ENCODE measurements at regions not wholly inside any gene's neighbourhood (a gene's known extent, or its start where the extent isn't known, plus 50 kb on each side); places are given as distances from the start of the nearest gene placed in this dataset.

DNA sequence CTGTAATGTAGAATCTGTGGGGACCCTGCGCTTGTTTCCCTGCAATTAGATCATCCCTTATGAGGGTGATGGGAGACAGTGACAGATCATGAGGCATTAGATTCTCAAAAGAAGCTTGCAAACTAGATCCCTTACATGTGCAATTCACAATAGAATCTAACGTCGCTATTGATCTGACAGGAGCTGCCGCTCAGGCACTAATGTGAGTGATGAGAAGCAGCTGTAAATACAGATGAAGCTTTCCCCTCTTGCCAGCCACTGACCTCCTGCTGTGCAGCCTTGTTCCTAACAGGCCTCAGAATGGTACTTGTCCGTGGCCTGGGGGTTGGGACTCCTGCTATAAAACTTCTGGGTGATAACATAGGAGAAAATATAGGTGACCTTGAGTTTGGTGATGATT is 1076.8 kb downstream of the PDHA2 start:
- WGBS: 50% methylated on average over 5 of the region's 5 CpGs
- no peaks in the 10 kb centered on the region for H3K27me3 ChIP-seq (ENCODE audit: control insufficient read depth in 4 of 4, insufficient read depth in 4 of 4, low read length in 3 of 4)
- H3K36me3 ChIP-seq (ENCODE audit: control insufficient read depth in 4 of 4, insufficient read depth in 3 of 4, low read depth in 1 of 4, low read length in 3 of 4): no peaks in the 10 kb centered on the region
- H3K9ac ChIP-seq (ENCODE audit: low read depth in 1 of 2, low read length in 2 of 2): no peak overlapping the region
- no peak overlapping the region for H3K4me3 ChIP-seq (ENCODE audit: low read depth in 1 of 3, low read length in 3 of 3)
- no peak overlapping the region for H3K27ac ChIP-seq (ENCODE audit: low read depth in 1 of 2, low read length in 2 of 2)
- TF ChIP-seq FOXA2 (IDR thresholded peaks at IDR 0.05) (no peak), YY1 (IDR thresholded peaks at IDR 0.05) (no peak), RXRA (IDR thresholded peaks at IDR 0.05) (no peak), JUND (IDR thresholded peaks at IDR 0.05) (no peak), NR2F2 (IDR thresholded peaks at IDR 0.05) (no peak), HNF4G (IDR thresholded peaks at IDR 0.05) (no peak), HNF4A (conservative IDR thresholded peaks at IDR 0.05) (no peak), EGR1 (IDR thresholded peaks at IDR 0.05; ENCODE audit: low read depth in 2 of 2) (no peak), GABPA (IDR thresholded peaks at IDR 0.05 in 1 of 2, conservative IDR thresholded peaks at IDR 0.05 in 1 of 2) (no peak), TAF1 (conservative IDR thresholded peaks at IDR 0.05) (no peak), SP1 (IDR thresholded peaks at IDR 0.05) (no peak), RAD21 (IDR thresholded peaks at IDR 0.05) (no peak), FOXA1 (IDR thresholded peaks at IDR 0.05) (no peak)
- TF ChIP-seq, protein P1, sequence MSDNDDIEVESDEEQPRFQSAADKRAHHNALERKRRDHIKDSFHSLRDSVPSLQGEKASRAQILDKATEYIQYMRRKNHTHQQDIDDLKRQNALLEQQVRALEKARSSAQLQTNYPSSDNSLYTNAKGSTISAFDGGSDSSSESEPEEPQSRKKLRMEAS (IDR thresholded peaks at IDR 0.05): no peak
- TF ChIP-seq, protein P2, sequence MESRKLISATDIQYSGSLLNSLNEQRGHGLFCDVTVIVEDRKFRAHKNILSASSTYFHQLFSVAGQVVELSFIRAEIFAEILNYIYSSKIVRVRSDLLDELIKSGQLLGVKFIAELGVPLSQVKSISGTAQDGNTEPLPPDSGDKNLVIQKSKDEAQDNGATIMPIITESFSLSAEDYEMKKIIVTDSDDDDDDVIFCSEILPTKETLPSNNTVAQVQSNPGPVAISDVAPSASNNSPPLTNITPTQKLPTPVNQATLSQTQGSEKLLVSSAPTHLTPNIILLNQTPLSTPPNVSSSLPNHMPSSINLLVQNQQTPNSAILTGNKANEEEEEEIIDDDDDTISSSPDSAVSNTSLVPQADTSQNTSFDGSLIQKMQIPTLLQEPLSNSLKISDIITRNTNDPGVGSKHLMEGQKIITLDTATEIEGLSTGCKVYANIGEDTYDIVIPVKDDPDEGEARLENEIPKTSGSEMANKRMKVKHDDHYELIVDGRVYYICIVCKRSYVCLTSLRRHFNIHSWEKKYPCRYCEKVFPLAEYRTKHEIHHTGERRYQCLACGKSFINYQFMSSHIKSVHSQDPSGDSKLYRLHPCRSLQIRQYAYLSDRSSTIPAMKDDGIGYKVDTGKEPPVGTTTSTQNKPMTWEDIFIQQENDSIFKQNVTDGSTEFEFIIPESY (IDR thresholded peaks at IDR 0.05): no peak
- TF ChIP-seq, protein P3, sequence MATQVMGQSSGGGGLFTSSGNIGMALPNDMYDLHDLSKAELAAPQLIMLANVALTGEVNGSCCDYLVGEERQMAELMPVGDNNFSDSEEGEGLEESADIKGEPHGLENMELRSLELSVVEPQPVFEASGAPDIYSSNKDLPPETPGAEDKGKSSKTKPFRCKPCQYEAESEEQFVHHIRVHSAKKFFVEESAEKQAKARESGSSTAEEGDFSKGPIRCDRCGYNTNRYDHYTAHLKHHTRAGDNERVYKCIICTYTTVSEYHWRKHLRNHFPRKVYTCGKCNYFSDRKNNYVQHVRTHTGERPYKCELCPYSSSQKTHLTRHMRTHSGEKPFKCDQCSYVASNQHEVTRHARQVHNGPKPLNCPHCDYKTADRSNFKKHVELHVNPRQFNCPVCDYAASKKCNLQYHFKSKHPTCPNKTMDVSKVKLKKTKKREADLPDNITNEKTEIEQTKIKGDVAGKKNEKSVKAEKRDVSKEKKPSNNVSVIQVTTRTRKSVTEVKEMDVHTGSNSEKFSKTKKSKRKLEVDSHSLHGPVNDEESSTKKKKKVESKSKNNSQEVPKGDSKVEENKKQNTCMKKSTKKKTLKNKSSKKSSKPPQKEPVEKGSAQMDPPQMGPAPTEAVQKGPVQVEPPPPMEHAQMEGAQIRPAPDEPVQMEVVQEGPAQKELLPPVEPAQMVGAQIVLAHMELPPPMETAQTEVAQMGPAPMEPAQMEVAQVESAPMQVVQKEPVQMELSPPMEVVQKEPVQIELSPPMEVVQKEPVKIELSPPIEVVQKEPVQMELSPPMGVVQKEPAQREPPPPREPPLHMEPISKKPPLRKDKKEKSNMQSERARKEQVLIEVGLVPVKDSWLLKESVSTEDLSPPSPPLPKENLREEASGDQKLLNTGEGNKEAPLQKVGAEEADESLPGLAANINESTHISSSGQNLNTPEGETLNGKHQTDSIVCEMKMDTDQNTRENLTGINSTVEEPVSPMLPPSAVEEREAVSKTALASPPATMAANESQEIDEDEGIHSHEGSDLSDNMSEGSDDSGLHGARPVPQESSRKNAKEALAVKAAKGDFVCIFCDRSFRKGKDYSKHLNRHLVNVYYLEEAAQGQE (IDR thresholded peaks at IDR 0.05): no peak
- TF ChIP-seq, protein P4, sequence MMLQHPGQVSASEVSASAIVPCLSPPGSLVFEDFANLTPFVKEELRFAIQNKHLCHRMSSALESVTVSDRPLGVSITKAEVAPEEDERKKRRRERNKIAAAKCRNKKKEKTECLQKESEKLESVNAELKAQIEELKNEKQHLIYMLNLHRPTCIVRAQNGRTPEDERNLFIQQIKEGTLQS (IDR thresholded peaks at IDR 0.05): no peak
- TF ChIP-seq, protein P5, sequence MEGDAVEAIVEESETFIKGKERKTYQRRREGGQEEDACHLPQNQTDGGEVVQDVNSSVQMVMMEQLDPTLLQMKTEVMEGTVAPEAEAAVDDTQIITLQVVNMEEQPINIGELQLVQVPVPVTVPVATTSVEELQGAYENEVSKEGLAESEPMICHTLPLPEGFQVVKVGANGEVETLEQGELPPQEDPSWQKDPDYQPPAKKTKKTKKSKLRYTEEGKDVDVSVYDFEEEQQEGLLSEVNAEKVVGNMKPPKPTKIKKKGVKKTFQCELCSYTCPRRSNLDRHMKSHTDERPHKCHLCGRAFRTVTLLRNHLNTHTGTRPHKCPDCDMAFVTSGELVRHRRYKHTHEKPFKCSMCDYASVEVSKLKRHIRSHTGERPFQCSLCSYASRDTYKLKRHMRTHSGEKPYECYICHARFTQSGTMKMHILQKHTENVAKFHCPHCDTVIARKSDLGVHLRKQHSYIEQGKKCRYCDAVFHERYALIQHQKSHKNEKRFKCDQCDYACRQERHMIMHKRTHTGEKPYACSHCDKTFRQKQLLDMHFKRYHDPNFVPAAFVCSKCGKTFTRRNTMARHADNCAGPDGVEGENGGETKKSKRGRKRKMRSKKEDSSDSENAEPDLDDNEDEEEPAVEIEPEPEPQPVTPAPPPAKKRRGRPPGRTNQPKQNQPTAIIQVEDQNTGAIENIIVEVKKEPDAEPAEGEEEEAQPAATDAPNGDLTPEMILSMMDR (IDR thresholded peaks at IDR 0.05; ENCODE audit: low read depth, low read length, missing input control): no peak
- peaks cover 0 to 2% (median 0%) of the 10 kb centered on the region in 4 donors for H3K9me3 ChIP-seq (ENCODE audit: control insufficient read depth in 4 of 4, low read length in 3 of 4)
- H3K4me1 ChIP-seq (ENCODE audit: control insufficient read depth in 4 of 4, insufficient read depth in 4 of 4, low read length in 3 of 4): no peaks in the 10 kb centered on the region
- DNase-seq (ENCODE audit: low spot score): no peak

Data from liver (tissue), 8 donors.